NCI-H524 treated with DMSO at 0.1 percent for 48 hours (cell line): ENCODE measurements at regions not wholly inside any gene's neighbourhood (a gene's known extent, or its start where the extent isn't known, plus 50 kb on each side); places are given as distances from the start of the nearest gene placed in this dataset.
"Not testable (repeated sequence)": the region's sequence is repeated elsewhere in the genome, so short reads cannot be mapped to it uniquely, and the experiment has no call there.

Experiments used
- DNase-seq: peaks from one replicate; lab custom pipeline; 2025; lab: John Stamatoyannopoulos, UW

DNA sequence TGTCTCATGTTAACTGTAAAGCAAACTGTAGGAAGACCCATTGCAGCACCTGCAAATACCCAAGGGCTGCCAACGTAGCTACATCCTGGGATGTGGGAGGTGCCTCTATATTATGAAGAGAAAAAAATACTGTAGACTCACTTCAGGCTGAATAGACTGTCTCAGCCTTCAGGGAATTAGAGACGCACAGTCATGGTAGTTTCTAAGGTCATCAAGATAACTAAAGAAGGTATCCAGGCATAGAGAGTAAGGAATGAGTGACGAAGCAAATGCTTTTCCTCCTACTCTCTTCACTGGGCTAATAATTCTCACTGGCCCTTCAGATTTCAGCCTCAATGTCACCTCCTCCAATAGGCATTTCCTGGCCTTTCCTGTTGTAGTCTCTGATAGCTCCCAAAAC lies 121.6 kb upstream of the ECI2 start:
- no peak for DNase-seq

- DNase-seq, result no peak
Observed at GRCh38 chr6:4253604-4254231, 118.3 kb upstream of the ECI2 start.

DNA sequence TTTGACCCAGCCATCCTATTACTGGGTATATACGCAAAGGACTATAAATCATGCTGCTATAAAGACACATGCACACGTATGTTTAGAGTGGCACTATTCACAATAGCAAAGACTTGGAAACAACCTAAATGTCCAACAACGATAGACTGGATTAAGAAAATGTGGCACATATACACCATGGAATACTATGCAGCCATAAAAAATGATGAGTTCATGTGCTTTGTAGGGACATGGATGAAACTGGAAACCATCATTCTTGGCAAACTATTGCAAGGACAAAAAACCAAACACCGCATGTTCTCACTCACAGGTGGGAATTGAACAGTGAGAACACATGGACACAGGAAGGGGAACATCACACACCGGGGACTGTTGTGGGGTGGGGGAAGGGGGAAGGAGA lies 117.1 kb upstream of the ECI2 start:
- DNase-seq, result not testable (repeated sequence)

GRCh38 chr6:4250645-4251044 lies 115.3 kb upstream of the ECI2 start:
- DNase-seq, result no peak

GRCh38 chr6:4243832-4244231 lies 108.5 kb upstream of the ECI2 start:
- DNase-seq, result not testable (repeated sequence)

- no peak for DNase-seq
Observed at GRCh38 chr6:4243237-4243636, 107.9 kb upstream of the ECI2 start.

GRCh38 chr6:4242601-4243000 lies 107.2 kb upstream of the ECI2 start:
- DNase-seq, result no peak

DNA sequence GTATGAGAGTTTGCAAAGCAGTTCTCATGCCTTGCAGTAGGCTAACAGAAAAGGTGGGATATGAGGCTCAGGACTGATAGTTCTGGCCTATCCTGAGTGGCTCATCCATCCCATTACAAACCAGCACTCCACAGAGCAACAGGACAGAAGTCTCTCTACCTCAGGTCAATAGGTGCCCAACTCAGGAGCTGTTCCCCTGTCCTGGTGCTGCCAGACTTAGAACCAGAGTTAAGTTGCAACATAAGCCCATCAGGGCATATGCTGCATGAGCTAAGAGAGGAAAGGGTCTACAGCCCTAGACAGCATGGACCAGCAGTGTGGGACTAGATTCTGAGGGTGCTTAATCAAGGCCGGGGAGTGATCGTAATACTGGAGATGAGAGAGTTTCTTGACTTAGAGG lies 104.8 kb upstream of the ECI2 start:
- DNase-seq, result no peak

- DNase-seq, result no peak
Observed at GRCh38 chr6:4225161-4225872, 89.9 kb upstream of the ECI2 start.

DNA sequence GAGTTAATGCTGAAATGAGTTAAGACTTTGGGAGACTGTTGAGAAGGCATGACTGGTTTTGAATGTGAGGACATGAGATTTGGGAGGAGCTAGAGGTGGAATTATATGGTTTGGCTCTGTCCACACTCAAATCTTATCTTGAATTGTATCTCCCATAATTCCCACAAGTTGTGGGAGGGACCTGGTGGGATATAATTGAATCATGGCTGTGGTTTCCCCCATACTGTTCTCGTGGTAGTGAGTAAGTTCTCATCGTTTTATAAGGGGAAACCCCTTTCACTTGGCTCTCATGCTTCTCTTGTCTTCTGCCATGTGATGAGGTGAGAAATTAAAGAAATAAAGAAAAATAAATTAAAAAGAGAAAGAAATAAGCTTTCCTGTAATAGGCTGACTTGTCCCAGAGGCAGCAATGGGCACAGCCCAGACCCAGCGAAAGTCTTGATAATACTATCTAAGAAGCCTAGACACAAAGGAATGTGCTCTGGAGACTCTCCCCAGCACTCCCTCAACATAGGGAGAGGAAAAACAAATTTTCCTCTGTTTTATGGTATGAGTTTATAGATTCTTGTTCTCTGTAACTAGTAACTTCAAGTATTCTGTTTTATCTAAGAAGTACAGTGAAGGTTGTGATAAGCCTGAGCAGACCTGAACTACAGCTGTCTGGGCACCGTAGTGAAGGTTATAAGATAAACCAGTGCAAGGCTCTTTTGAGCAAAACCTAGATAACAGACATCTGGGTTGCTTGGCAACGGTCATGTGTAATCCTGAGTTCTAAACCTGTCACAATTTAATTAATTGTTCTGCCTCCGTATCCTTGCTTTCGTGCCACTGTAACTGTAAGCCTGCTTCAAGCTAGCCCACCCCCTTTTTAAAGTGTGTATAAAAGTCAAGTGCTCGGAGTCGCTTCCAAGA lies 88.9 kb upstream of the ECI2 start:
- peak; percentile 44 for DNase-seq

DNA sequence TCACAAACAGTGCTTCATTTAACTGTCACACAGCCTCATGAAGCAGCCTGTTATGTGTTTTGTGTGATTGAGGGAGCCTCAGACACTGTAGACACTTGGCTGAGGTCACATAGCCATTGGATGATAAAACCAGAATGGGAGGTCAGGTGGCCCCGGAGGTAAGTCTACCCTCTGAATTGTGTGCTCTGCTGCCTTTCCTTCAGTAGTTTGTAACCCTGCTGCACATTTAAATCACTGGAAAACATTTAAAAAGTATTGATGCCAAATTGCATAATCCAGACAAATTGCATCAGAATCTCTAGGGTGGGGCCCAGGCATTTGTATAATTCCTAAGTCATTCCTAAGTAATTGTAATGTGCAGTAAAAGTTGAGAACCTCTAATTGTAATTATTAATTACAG lies 85.2 kb upstream of the ECI2 start:
- DNase-seq, result no peak

DNA sequence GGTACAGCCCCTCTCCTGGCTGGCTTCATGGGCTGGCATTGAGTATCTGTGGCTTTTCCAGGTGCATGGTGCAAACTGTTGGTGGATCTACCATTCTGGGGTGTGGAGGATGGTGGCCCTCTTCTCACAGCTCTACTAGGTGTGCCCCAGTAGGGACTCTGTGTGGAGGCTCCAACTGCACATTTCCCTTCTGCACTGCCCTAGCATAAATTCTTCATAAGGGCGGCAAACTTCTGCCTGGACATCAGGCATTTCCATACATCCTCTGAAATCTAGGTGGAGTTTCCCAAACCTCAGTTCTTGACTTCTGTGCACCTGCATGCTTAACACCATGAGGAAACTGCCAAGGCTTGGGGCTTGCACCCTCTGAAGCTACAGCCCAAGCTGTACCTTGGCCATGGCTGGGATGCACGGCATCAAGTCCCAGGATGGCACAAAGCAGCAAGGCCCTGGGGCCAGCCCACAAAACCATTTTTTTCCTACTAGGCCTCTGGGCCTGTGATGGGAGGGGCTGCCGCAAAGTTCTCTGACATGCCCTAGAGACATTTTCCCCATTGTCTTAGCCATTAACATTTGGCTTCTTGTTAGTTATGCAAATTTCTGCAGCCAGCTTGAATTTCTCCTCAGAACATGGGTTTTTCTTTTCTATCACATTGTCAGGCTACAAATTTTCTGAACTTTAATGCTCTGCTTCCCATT lies 83.4 kb upstream of the ECI2 start:
- not testable (repeated sequence) for DNase-seq

- DNase-seq, result no peak
Observed at GRCh38 chr6:4212588-4212987, 77.2 kb upstream of the ECI2 start.

GRCh38 chr6:4210629-4211419 lies 75.4 kb upstream of the ECI2 start:
- DNase-seq, result no peak

GRCh38 chr6:4209196-4209595 lies 73.8 kb upstream of the ECI2 start:
- no peak for DNase-seq

GRCh38 chr6:4208158-4208557 lies 72.8 kb upstream of the ECI2 start:
- DNase-seq, result no peak

DNA sequence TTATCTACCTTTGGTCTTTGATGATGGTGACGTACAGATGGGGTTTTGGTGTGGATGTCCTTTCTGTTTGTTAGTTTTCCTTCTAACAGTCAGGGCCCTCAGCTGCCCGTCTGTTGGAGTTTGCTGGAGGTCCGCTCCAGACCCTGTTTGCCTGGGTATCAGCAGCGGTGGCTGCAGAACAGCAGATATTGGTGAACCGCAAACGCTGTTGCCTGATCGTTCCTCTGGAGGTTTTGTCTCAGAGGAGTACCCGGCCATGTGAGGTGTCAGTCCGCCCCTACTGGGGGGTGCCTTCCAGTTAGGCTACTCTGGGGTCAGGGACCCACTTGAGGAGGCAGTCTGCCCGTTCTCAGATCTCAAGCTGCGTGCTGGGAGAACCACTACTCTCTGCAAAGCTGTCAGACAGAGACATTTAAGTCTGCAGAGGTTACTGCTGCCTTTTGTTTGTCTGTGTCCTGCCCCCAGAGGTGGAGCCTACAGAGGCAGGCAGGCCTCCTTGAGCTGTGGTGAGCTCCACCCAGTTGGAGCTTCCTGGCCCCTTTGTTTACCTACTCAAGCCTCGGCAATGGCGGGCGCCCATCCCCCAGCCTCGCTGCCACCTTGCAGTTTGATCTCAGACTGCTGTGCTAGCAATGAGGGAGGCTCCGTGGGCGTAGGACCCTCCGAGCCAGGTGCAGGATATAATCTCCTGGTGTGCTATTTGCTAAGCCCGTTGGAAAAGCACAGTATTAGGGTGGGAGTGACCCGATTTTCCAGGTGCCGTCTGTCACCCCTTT lies 68.5 kb upstream of the ECI2 start:
- DNase-seq, result not testable (repeated sequence)

DNA sequence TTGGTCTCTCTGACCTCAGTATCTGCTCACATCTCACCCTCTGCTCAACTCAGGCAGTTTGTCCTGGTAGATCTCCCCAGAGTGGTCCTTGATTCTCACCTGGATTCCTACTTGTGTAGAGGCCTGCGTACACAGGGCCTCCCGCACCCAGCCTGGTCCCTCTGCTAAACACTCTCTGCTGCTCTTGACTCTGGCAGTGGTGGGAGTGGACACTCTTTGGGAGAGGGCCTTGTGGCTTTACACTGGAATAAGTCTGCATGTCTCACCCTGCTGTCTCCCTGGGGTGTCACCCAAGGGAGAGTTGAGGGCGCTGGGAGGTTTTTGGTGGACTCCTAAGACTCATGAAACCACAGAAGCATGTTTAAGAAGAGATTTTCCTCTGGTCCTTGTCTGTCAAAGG lies 57.3 kb upstream of the ECI2 start:
- DNase-seq, result no peak

DNA sequence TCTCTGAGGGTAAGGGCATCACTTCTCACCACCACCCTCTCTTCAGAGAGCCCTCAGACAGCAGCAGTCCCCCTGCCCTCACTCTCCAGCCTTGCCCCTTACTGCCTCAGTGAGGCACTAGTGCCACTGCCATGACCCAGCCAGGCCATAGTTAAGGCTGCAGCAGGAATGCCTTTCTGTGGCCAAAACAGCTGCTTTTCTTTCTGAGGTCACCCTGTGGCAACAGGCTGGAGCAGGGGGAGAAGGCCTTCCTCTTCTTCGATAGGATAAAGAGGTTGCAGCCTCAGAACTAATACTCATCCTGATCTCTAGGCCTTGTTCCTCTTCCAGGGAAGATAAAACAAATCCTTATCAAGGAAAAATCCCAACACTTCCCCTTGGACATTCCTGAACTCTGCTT lies 56.8 kb upstream of the ECI2 start:
- no peak for DNase-seq

- no peak for DNase-seq
Observed at GRCh38 chr6:4191271-4191721, 55.9 kb upstream of the ECI2 start.

- DNase-seq, result no peak
Observed at GRCh38 chr6:4189249-4189648, 53.9 kb upstream of the ECI2 start.
